NCI-H1417 treated with DMSO at 0.1 percent for 48 hours (cell line): ENCODE measurements at regions not wholly inside any gene's neighbourhood (a gene's known extent, or its start where the extent isn't known, plus 50 kb on each side); places are given as distances from the start of the nearest gene placed in this dataset.

Source experiments
- DNase-seq: peaks from one replicate; lab custom pipeline; 2025; lab: John Stamatoyannopoulos, UW

DNA sequence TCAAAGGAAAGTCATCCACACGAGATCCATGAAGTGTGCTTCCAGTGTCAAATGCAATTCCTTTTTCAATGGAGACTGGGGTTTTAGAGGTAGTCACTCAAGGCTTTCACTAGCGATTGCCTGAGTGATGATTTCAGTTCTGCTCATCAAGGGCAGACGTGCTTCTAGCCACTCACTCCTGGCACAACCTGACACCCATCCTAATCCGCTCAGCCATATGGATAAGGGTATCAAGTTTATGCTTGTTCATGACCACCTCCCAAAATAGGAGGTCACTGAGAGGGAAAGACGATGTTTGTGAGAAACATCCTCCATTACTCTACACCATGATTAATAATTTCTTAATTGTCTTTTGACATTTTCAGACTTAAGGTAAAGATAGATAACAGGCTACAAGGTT, 91.3 kb upstream of the HEY2 start:
- no peak for DNase-seq

- DNase-seq = no peak
These were observed 90.5 kb upstream of the HEY2 start for GRCh38 chr6:125658759-125659431.

- DNase-seq = no peak
These were observed 89.5 kb upstream of the HEY2 start for GRCh38 chr6:125659887-125660286.

DNA sequence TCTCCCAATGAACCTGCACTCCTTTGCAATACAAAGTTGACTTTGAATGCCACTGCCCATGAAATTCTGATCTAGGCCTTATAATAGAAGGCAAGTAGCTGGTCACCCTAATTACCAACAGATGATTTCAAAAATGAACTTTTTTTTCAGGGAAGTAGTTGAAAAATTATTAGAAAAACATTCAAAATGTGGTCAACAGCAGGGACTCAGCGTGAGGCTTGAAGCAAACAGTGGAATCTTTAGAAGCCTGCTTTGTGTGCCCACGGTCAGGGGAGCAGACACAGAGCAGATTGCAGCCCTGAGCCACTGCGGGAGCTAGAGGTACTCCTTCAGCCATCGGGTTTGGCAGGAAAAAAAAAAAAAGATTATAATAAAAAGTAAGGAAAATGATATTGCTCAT, 87.1 kb upstream of the HEY2 start:
- DNase-seq = no peak

DNA sequence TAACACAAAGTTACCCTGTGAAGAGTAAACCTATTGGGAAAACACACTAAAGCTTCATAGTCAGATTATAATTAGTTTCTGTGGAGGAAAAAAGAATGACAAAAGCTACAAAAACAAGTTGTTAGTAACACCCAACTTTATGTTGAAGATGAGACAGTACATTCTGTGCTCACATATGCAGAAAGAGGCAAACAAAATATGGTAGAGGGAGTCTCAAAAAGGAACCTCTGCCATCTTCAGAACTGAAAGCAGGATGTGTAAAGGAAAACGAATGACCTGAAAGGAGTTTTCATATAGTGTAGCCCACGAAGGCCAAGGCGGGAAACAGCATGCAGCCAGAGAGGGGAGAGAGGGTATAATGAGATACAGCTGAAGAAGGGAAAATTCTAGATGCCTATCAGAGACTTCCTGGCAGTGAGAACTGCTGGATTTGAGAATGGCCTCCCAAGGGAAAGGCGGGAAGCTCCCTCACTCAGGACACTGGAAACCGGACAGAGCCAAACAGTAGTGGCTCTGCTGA, 84.1 kb upstream of the HEY2 start:
- DNase-seq = no peak

- DNase-seq = no peak
These were observed 82.1 kb upstream of the HEY2 start for GRCh38 chr6:125667326-125667725.

DNA sequence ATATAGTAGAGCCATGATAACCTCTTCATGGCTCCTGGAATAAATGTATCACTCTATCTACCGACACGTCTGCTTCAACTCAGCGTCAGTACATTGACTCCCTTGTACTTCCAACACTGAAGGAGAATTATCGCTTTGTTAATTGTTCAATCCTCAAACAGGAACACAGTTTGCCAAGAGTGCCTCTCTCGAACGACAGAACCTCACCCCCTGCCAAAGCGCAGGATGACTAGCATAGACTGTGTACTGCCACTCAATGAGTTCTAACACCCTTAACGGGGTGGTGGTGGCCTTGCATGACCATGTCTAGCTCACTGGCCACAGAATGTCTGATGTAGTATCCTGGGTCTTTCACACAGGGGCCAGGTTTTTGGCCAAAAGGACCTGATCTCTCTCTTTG, 81.4 kb upstream of the HEY2 start:
- DNase-seq = no peak

DNA sequence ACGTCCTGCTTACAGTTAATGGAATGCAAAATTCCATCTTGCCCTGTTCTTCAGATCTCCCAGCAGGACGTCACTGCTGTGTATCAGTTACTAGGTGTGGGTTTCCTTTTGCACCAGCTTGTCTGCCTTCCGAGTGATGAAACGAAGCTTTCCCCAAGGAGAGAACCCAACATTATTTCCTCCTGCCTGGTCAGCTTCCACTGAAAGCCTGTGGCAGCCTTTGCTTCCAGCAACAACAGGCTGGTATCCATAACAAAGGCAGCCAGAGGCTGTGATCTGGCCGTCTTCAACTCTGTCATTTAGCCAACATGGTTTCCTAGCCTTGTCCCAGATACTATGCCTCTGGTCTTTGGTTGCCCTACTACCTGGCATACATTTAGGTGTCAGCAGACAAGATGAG, 78.9 kb upstream of the HEY2 start:
- DNase-seq = no peak

- no peak for DNase-seq
These were observed 78.1 kb upstream of the HEY2 start for GRCh38 chr6:125671323-125671722.

- no peak for DNase-seq
These were observed 75.2 kb upstream of the HEY2 start for GRCh38 chr6:125674230-125674629.

DNA sequence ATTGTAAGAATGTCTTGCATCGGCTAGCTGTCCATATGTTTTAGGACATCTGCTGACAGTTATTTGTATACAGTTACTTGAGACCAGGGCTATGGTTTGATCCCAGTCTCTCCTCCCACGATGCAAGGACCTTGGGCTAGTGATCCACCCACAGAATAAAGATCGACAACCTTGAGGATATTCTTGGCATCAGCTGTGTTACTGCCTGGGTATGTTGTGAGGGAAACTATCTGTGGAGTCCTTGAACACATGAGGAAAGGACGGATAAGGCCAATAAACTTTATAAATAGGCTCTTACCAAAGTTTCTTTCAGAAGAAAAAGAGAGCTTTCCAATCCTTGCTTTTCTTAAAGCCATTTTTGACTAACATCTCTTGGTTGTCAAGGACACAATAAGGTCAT, 70.8 kb upstream of the HEY2 start:
- no peak for DNase-seq

DNA sequence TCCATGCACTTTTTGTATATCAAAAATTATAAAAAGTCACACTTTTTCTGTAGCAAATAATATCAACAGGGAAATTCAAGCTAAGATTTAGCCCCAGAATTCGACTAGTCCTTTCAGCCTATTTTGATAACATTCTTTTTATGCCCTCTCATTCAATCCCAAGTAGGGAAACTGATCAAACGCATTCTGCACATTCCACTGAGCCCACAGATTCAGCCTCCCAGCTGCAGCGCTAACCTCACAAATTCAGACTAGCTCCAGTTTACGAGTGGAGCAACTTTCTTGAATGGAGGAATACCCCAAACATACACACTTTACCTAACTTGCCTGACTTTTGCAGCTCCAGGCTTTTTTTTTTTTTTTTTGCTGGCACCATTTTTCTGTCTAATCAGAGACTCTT, 70.3 kb upstream of the HEY2 start:
- no peak for DNase-seq

GRCh38 chr6:125679651-125680050, 69.8 kb upstream of the HEY2 start:
- no peak for DNase-seq

GRCh38 chr6:125682939-125683338, 66.5 kb upstream of the HEY2 start:
- no peak for DNase-seq

DNA sequence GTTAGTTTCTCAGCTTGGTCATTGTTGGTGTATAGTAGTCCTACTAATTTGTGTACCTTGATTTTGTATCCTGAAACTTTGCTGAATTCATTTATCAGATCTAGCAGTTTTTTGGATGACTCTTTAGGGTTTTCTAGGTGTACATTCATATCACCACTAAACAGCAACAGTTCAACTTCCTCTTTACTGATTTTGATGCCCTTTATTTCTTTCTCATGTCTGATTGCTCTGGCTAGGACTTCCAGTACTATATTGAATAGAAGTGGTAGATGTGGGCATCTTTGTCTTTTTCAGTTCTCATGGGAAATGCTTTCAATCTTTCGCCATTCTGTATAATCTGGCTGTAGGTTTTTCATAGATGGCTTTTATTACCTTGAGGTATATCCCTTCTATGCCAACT, 61.3 kb upstream of the HEY2 start:
- no peak for DNase-seq

GRCh38 chr6:125693480-125693879, 56.0 kb upstream of the HEY2 start:
- no peak for DNase-seq

- DNase-seq = no peak
These were observed 49.8 kb upstream of the HEY2 start for GRCh38 chr6:125699591-125699990.
